Activated CD4-positive, CD25-positive, alpha-beta regulatory T cell (primary cell): ENCODE measurements at regions not wholly inside any gene's neighbourhood (a gene's known extent, or its start where the extent isn't known, plus 50 kb on each side); places are given as distances from the start of the nearest gene placed in this dataset.
"Not testable (repeated sequence)": the region's sequence is repeated elsewhere in the genome, so short reads cannot be mapped to it uniquely, and the experiment has no call there.

Experiments used
- DNase-seq, 4 experiments: peaks; one replicate each; lab custom pipeline; 2025; lab: John Stamatoyannopoulos, UW

GRCh38 chr6:100322886-100323285 lies 141.8 kb downstream of the SIM1 start:
- no peak for DNase-seq

DNA sequence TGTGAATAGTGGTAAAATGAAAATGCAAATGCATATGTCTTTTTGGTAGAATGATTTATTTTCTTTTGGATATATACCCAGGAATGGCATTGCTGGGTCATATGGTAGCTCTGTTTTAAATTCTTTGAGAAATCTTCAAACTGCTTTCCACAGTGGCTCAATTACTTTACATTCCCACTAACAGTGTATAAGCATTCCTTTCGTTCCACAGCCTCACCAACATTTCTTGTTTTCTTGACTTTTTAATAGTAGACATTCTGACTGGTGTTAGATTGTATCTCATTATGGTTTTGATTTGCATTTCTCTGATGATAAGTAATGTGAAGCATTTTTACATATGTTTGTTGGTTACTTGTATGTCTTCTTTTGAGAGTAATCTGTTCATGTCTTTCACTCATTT lies 144.0 kb downstream of the SIM1 start:
- DNase-seq = no peak

DNA sequence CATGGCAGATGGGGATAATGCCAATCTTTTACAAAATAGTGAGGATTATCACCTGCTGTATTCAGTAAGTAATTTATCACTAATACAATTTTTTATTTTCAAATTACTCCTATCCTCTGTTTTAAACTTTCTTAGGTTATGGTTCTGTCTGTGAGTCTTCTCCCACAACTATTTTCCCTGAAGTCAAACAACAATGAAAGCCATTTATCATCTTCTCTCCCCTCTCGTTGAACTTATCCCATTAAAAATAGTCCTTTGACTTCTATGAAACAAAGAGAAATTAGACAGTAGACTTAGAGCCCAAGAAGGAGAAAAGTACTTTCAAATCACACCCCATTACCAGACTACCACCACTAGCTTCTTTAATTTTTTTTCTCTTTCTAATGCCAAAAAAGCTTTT lies 147.7 kb downstream of the SIM1 start:
- DNase-seq = no peak

- DNase-seq = no peak
Observed at GRCh38 chr6:100314186-100314585, 150.5 kb downstream of the SIM1 start.

GRCh38 chr6:100311707-100312251 lies 152.9 kb downstream of the SIM1 start:
- DNase-seq = no peak

- no peak for DNase-seq
Observed at GRCh38 chr6:100309174-100309573, 155.5 kb downstream of the SIM1 start.

DNA sequence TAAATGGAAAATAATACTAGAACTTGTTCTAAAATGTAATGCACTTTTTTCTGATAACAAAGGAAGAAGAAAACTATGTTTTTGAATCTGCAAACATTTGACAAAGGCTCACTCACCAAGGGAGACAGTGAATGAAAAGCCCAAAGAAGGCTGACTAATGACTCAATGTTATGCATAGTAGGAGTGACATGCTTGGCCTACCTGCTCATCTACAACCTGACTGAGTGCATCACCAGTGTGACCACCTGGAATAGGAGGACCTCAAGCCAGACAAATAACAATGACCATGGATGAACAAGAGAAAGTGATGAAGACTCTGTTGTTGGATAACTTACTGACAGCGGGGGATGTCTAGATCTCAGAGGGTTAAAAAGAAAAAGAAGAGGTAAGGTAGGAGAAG lies 157.2 kb downstream of the SIM1 start:
- no peak for DNase-seq

GRCh38 chr6:100305209-100305869 lies 159.4 kb downstream of the SIM1 start:
- no peak for DNase-seq

DNA sequence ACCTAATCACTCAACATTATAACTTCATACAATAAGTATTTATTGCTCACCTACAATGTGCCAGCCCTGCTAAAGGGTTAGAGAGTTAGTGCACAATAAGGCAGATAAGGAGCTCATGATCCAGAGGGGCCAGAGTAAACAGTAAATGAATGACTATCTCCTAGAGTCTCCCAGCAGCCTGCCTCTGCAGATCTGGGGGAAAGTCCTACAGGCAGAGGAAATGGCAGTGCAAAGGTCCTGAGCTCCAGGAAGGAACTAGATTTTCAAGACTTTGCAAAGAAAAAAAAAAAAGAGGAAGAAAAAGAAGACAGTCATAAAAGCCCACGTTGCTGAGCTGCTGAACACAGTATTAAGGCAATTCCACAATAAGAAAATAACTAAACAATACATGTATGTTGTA lies 160.1 kb downstream of the SIM1 start:
- no peak for DNase-seq

- no peak for DNase-seq
Observed at GRCh38 chr6:100301731-100302130, 163.0 kb downstream of the SIM1 start.

GRCh38 chr6:100300221-100300736 lies 164.4 kb downstream of the SIM1 start:
- no peak for DNase-seq

DNA sequence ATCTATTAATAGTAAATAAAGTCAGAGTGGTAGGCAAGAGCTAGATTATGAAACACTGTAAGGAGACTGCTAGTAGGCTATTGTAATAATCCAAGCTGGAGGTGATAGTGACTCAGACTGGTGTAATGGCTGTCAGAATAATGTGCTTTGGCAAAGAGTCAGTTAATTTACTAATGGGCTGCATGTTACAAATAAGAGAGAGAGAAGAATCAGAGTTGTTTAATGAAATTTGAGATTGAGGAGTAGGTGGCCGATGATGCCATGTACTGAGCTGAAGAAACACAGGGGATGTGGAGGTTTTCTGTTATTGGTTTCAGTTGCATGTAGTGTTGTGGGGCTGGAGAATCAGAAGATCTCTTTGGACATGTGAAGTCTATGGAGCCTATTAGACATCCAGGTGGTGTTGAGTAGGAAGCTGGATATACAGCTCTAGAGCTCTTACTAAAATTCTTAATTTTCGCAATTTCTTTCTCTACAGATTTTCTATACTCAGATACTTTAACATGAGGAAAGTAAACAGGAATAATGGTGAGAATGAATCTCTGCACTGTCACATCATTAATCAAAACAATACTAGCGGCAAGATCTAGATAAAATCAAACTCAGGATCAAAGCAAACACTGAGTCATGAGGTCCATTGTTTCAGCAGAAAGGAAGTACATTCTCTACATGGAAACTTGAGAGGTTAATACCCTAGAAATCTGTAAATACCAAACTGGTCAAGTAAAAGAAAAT lies 167.7 kb downstream of the SIM1 start:
- no peak for DNase-seq

GRCh38 chr6:100295172-100295571 lies 169.5 kb downstream of the SIM1 start:
- DNase-seq = not testable (repeated sequence)

DNA sequence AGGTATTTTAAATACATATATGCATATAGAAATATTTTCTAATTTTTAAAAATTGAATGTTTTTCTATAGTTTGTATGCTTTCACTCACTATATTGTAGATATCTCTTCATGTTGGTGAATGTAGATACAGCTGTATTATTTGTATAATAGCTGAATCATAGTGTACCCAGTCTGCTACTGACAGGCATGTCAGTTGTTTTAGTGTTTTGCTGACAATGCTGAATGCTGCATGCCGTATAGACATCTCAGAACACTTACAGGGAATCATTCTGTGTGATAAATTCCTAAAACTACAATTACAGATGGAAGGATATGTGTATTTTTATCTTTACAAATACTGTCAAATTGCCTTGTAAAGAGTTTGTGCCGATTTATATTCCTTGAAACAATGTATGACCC lies 175.4 kb downstream of the SIM1 start:
- DNase-seq = no peak

DNA sequence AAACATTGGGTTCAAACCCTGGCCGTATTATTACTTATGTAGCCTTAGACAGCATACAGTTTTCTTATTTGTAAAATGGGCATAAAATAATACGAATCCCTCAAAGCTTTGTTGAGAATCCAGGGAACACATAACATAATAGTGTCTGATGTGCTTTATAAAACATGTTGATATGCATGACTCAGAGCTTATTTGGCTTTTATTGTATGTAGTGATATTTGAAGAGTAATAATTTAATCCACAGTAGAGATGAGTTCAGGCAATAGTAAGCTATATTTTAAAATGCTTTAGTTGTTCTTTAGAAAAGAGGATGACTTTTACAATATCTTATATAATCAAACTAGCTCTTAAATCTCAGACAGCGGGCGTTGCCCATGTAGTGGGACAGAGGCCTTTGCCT lies 176.4 kb downstream of the SIM1 start:
- DNase-seq = no peak

DNA sequence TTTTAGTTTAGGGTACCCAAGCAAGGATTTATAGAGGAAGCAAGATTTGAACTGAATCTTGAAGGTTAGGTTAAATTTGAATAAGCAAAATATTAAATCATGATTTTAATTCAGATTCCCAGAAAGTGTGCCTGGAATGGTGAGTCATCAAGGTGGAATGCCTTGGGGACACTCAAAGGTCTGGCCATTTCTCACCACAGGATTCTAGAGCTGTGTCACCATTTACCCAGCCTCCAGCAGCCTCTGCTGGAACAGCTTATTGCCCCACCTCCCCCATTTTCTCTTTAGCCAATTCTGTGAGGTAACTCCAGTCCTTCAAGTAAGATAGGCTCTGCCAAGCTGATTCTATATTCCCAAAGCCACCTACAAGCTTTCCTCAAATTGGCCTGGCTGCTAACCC lies 181.4 kb downstream of the SIM1 start:
- no peak for DNase-seq

DNA sequence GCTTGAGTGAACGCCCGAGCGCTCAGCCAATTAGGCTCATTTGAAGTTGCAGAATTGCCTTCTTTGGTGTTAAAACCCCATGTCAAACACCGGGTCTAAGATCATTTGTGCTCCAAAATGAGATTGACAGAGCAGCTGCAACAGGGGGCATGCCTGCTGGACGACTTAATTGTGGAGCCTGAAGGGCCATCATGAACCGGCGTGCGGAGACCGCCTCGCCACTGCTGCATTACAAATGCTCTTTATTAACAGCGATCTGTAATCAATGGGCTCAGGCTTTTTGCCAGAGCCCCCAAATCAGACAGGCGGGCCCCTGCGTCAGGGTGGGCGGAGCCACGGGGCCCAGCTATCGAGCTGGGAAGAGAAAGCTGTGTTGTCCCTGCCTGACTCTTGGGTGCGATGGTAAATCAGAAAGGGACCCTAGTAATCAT lies 183.2 kb downstream of the SIM1 start:
- no peak for DNase-seq

DNA sequence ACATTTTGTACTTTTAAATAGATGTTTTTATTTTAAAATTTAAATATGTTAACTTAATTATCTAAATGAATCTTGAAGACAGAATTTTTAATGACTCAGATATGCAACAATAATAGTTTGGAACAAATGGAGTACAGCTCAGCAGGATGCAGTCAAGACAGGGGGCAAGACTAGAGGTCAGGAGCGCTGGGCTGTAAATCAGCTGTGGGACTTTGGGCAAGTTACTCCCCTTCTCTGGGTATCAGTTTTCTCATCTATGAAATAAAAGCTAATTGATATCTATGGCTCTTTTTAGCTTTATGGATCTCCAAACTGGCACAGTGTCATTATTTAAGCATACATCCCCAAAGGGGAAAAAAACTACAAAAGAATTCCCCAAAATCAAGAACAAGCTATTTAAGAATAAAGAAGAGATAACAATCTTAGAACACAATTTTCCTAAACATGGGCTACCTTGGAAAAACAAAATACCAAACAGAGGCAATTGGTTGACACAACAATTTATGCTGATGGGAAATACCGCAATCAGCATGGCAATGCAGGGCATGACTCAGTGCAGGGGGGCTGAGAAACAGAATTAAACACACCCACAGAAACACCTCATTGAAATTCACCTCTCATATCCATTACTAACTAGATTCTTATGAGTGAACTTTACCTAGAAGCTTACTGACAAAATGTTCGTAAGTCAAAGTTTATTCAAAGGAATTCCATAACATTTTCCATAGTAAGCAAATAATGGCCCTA lies 188.2 kb downstream of the SIM1 start:
- DNase-seq = no peak

DNA sequence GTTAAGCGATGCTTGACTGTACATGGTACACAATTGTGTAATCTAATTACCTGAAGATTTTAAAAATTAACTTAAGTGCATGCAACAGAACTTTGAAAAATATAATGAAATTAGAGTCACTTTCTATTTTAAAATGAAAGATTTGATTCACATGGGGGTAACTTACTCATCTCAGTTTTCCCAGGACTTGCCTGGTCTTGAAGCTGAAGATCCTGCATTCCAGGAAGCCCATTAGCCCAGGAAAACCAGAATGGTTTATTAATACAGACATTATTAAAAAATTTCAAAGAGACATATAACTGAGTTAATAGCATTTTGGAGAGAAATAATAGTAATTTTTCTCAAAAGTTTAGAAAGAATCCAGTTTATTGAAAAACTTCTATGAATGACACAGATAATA lies 190.6 kb downstream of the SIM1 start:
- DNase-seq = no peak

- DNase-seq = no peak
Observed at GRCh38 chr6:100271625-100272024, 193.1 kb downstream of the SIM1 start.

- no peak for DNase-seq
Observed at GRCh38 chr6:100271202-100271601, 193.5 kb downstream of the SIM1 start.

- no peak for DNase-seq
Observed at GRCh38 chr6:100269189-100269588, 195.5 kb downstream of the SIM1 start.

DNA sequence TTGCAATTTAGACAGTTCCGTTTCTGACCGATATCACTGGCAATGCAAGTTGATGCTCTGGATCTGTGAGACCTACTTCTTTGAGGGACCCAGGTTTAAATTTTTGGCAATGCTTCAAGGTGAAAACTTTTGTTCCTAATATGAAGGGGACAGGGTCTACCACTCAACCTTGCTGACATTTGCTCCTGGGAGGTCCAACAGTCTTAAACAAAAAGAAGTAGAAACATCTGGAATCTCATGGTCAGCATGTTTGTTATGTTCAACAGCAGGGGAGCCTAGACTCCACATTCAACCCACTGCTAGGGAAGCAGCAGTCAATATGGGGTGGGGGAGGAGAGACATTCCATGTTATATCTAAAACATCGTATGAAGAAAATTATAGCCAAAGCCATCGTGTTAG lies 196.4 kb downstream of the SIM1 start:
- DNase-seq = no peak
